HL-60 (cell line): ENCODE measurements at regions not wholly inside any gene's neighbourhood (a gene's known extent, or its start where the extent isn't known, plus 50 kb on each side); places are given as distances from the start of the nearest gene placed in this dataset.
"Not testable (repeated sequence)": the region's sequence is repeated elsewhere in the genome, so short reads cannot be mapped to it uniquely, and the experiment has no call there.

ENCODE experiments used
- DNase-seq, 2 experiments: peaks; one replicate each; pipeline ENCODE4 v3.0.0-alpha.2; 2010 to 2020; ENCODE audit warnings: low read depth in 1 of 2, low spot score in 1 of 2
- H3K27ac ChIP-seq: fragments of 250-450 bp; sonication (Bioruptor Pico); replicated peaks from 2 replicates; pipeline ENCODE4 v1.5.1; 2020; ENCODE audit warnings: mild to moderate bottlenecking, moderate library complexity
- H3K27me3 ChIP-seq: fragments of 250-450 bp; sonication (Bioruptor Pico); 2 replicates; pipeline ENCODE4 v1.5.1; 2021; ENCODE audit warnings: mild to moderate bottlenecking, moderate library complexity; ENCODE audit not compliant: insufficient read depth, poor library complexity, severe bottlenecking
- H3K4me3 ChIP-seq: replicated peaks from 2 replicates; pipeline ENCODE4 v1.5.1; 2011; ENCODE audit warnings: mild to moderate bottlenecking, control low read depth, low read length; ENCODE audit not compliant: insufficient read depth
- GABPA ChIP-seq: IDR thresholded peaks from 2 replicates; pipeline ENCODE4 v1.6.1; 2012; ENCODE audit warnings: low read depth
- POLR2AphosphoS5 ChIP-seq: IDR thresholded peaks from 2 replicates; pipeline ENCODE4 v1.6.1; 2012; ENCODE audit warnings: low read depth
- SPI1 ChIP-seq: IDR thresholded peaks from 2 replicates; pipeline ENCODE4 v1.6.1; 2012; ENCODE audit warnings: low read depth, mild to moderate bottlenecking, borderline replicate concordance
- TF ChIP-seq, protein P1 (sequence below): IDR thresholded peaks from 2 replicates; pipeline ENCODE4 v1.6.1; 2012; ENCODE audit warnings: low read depth; ENCODE audit not compliant: insufficient replicate concordance
- TF ChIP-seq, protein P2 (sequence below): IDR thresholded peaks from one replicate; pipeline ENCODE4 v1.5.1; 2011; ENCODE audit warnings: low read length, control low read depth, inconsistent platforms; ENCODE audit not compliant: insufficient read depth

DNA sequence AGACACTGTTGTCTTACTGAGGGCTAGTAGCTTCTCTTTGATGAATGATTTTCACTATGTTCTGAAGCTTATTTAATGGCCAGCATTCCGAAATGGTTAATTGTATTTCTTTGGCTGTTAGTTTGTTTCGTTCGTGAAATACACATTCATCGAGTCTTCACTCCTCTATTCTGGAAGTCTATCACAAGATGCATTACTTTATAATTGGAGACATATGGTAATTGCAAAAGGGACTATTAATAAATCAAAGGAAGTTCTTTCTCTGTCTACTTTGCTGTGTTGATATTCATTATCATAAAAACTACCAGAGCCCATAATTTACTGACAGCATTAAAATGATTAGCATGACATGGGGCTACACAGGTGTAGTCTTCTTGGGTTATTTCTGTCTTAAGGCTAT, 133.8 kb upstream of the IGFBP3 start:
- no peak overlapping the region for H3K4me3 ChIP-seq
- H3K27ac ChIP-seq: no peak overlapping the region
- H3K27me3 ChIP-seq: peaks cover 2% of the 10 kb centered on the region
- no peak for DNase-seq
- TF ChIP-seq, protein P1, sequence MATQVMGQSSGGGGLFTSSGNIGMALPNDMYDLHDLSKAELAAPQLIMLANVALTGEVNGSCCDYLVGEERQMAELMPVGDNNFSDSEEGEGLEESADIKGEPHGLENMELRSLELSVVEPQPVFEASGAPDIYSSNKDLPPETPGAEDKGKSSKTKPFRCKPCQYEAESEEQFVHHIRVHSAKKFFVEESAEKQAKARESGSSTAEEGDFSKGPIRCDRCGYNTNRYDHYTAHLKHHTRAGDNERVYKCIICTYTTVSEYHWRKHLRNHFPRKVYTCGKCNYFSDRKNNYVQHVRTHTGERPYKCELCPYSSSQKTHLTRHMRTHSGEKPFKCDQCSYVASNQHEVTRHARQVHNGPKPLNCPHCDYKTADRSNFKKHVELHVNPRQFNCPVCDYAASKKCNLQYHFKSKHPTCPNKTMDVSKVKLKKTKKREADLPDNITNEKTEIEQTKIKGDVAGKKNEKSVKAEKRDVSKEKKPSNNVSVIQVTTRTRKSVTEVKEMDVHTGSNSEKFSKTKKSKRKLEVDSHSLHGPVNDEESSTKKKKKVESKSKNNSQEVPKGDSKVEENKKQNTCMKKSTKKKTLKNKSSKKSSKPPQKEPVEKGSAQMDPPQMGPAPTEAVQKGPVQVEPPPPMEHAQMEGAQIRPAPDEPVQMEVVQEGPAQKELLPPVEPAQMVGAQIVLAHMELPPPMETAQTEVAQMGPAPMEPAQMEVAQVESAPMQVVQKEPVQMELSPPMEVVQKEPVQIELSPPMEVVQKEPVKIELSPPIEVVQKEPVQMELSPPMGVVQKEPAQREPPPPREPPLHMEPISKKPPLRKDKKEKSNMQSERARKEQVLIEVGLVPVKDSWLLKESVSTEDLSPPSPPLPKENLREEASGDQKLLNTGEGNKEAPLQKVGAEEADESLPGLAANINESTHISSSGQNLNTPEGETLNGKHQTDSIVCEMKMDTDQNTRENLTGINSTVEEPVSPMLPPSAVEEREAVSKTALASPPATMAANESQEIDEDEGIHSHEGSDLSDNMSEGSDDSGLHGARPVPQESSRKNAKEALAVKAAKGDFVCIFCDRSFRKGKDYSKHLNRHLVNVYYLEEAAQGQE: no peak
- TF ChIP-seq, protein P2, sequence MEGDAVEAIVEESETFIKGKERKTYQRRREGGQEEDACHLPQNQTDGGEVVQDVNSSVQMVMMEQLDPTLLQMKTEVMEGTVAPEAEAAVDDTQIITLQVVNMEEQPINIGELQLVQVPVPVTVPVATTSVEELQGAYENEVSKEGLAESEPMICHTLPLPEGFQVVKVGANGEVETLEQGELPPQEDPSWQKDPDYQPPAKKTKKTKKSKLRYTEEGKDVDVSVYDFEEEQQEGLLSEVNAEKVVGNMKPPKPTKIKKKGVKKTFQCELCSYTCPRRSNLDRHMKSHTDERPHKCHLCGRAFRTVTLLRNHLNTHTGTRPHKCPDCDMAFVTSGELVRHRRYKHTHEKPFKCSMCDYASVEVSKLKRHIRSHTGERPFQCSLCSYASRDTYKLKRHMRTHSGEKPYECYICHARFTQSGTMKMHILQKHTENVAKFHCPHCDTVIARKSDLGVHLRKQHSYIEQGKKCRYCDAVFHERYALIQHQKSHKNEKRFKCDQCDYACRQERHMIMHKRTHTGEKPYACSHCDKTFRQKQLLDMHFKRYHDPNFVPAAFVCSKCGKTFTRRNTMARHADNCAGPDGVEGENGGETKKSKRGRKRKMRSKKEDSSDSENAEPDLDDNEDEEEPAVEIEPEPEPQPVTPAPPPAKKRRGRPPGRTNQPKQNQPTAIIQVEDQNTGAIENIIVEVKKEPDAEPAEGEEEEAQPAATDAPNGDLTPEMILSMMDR: no peak
- no peak for TF ChIP-seq POLR2AphosphoS5
- no peak for TF ChIP-seq SPI1
- no peak for TF ChIP-seq GABPA

DNA sequence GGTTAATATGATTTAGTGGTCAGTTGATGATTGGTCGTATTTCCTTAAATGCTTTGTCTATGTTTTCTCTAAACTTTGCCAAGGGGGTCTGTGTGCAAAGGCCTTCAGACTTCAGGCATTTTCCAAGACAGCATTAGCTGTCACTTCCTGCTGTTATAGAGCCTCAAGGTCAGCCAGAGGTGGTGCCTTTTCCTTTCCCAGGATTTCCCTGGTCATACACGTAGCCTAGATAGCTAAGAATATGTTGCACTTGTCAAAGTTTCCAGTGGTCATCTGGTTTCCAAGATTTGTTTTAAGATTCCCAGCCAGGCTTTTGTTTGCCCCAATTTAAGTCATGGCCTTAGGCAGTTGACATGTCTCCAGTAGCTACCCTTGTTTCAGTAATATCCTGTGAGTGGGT, 133.2 kb upstream of the IGFBP3 start:
- no peak for DNase-seq

DNA sequence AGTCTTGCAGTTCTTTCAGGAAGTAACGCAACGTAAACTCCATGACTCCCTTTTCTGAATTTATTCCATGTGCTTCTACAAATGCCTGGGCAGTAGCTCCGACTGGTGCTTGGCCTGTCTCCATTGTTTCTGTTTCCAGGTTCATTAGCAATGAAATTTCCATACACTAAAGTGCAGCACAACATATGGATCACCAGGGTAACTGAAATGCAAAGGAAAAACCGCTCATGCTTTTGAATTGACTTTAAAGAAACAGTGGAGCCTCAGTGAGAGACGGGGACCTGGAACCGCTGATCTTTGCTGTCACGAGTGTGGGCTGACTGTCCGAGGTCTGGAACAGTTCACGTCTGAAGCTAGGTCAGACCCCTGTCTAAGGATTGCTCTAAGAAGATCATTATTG, 126.5 kb upstream of the IGFBP3 start:
- Histone ChIP-seq H3K27ac (no peak overlapping the region), H3K4me3 (no peak overlapping the region)
- DNase-seq: no peak

More for the DNA sequence above, 133.2 kb upstream of the IGFBP3 start:
- TF ChIP-seq SPI1: no peak
- TF ChIP-seq, protein P1: no peak
- TF ChIP-seq GABPA: no peak
- TF ChIP-seq POLR2AphosphoS5: no peak
- TF ChIP-seq, protein P2: no peak
- H3K27me3 ChIP-seq: peaks cover 2% of the 10 kb centered on the region
- H3K4me3 ChIP-seq: no peak overlapping the region
- H3K27ac ChIP-seq: no peak overlapping the region

DNA sequence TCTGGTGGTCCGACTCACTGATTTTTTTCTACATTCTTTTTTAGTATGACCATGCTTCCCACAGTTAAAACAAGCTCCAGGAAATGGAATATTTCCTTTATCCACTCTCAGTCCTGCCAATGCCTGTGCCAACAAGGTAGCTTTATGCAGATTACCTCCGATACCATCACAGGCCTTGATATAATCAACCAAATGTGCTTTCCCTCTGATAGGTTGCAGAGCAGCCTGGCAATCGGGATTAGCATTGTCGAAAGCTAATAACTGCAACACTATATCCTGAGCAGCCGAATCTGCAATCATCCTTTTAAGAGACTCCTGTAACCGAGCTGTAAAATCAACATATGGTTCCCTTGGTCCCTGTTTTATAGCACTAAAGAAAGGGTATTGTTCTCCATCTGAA, 122.3 kb upstream of the IGFBP3 start:
- not testable (repeated sequence) for DNase-seq, H3K4me3 ChIP-seq, H3K27ac ChIP-seq, H3K27me3 ChIP-seq

More for the DNA sequence above, 126.5 kb upstream of the IGFBP3 start:
- TF ChIP-seq, protein P1: no peak
- no peak for TF ChIP-seq SPI1
- no peaks in the 10 kb centered on the region for H3K27me3 ChIP-seq

DNA sequence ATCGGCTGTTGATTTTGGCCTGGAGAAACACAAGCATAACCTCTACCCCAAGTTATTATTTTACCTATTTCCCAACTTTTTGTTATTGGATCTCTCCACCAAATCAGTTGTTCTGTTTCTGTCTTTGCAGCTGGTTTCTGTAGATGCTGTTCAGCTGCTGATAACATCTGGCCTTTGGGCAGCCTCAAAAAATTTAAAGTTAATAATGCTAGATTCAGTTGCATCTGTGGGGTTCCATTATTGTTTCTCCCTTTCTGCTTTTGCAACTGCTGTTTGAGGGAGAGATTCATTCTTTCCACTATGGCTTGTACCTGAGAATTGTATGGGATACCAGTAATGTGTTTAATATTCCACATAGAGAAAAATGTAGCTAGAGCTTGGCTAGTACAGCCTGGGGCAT, 118.7 kb upstream of the IGFBP3 start:
- H3K27me3 ChIP-seq, H3K27ac ChIP-seq, DNase-seq, H3K4me3 ChIP-seq: not testable (repeated sequence)
